ENCODE measurements at regions not wholly inside any gene's neighbourhood (a gene's known extent, or its start where the extent isn't known, plus 50 kb on each side); places are given as distances from the start of the nearest gene placed in this dataset.

DNA sequence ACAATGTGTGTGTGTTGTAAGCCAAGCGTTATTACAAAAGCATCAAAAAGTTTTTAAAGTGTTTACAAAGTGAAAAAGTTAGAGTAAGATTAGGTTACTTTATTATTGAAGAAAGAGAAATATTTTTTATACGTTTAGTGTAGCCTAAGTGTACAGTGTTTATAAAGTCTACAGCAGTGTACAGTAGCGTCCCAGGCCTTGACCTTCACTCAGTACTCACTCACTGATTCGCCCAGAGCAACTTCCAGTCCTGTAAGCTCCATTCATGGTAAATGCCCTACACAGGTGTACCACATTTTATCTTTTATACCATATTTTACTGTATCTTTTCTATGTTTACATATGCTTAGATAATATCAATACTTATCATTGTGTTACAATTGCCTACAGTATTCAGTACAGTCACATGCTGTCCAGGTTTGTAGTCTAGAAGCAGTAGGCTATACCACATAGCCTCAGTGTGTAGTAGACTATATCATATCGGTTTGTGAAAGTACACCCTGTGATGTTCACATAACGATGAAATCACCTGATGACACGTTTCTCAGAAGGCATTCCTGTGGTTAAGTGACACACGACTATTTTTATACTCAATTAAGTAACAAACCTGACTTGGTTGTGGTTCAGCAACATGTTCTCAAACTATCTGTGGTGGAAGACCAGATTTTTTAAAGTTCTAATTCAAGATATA is 152.0 kb upstream of the EDNRA start:
- no peak overlapping the region for H3K4me3 ChIP-seq (ENCODE audit: low read depth, low read length)
- TF ChIP-seq, protein P1, sequence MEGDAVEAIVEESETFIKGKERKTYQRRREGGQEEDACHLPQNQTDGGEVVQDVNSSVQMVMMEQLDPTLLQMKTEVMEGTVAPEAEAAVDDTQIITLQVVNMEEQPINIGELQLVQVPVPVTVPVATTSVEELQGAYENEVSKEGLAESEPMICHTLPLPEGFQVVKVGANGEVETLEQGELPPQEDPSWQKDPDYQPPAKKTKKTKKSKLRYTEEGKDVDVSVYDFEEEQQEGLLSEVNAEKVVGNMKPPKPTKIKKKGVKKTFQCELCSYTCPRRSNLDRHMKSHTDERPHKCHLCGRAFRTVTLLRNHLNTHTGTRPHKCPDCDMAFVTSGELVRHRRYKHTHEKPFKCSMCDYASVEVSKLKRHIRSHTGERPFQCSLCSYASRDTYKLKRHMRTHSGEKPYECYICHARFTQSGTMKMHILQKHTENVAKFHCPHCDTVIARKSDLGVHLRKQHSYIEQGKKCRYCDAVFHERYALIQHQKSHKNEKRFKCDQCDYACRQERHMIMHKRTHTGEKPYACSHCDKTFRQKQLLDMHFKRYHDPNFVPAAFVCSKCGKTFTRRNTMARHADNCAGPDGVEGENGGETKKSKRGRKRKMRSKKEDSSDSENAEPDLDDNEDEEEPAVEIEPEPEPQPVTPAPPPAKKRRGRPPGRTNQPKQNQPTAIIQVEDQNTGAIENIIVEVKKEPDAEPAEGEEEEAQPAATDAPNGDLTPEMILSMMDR (IDR thresholded peaks at IDR 0.05; ENCODE audit: low read depth, low read length) = no peak

GRCh38 chr4:147332091-147332490 is 148.8 kb upstream of the EDNRA start:
- TF ChIP-seq, protein P1 (IDR thresholded peaks at IDR 0.05; ENCODE audit: low read depth, low read length) = no peak
- no peak overlapping the region for H3K4me3 ChIP-seq (ENCODE audit: low read depth, low read length)

GRCh38 chr4:147334478-147334877 is 146.4 kb upstream of the EDNRA start:
- TF ChIP-seq, protein P1 (IDR thresholded peaks at IDR 0.05; ENCODE audit: low read depth, low read length) = no peak
- no peak overlapping the region for H3K4me3 ChIP-seq (ENCODE audit: low read depth, low read length)

DNA sequence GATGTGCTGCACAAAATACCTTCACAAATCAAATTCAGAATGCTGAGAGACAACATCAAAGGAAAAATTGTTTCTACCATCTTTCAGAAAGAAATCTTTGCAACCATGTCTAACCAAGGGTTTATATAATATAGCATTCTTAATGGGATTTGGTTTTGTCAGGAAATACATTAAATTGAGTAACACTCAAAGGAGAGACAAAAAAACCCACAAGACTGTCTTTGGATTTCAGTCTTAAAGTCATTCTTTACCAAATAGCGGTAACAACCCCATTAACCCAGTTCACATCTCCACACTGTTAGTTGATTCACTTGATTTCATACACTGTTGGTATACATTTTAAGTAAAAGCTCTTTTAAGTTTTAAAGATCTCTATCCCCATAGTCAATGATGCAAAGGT is 145.7 kb upstream of the EDNRA start:
- no peak overlapping the region for H3K4me3 ChIP-seq (ENCODE audit: low read depth, low read length)
- TF ChIP-seq, protein P1 (IDR thresholded peaks at IDR 0.05; ENCODE audit: low read depth, low read length) = no peak

DNA sequence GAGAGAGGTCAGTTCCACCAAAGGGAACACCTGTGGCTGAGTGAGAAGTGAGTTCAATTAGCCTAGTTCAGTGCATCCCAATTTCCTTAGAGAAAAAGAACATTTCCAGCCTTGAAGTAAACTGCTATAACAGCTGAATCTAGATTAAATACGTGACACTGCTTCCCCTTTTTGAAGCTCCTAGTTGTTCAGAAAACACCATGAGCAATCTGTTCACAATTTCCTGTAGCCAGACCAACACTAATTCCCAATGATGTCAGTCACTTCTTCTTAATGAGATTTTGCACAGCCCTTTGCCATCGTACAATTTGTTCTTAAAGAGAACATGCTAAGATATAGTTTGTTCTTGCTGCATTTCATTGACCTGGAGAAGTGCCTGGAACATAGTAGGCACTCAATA is 144.6 kb upstream of the EDNRA start:
- no peak overlapping the region for H3K4me3 ChIP-seq (ENCODE audit: low read depth, low read length)
- TF ChIP-seq, protein P1 (IDR thresholded peaks at IDR 0.05; ENCODE audit: low read depth, low read length) = no peak

- H3K4me3 ChIP-seq (ENCODE audit: low read depth, low read length) = no peak overlapping the region
- TF ChIP-seq, protein P1 (IDR thresholded peaks at IDR 0.05; ENCODE audit: low read depth, low read length) = no peak
Measured at GRCh38 chr4:147339100-147339499, 141.8 kb upstream of the EDNRA start.

DNA sequence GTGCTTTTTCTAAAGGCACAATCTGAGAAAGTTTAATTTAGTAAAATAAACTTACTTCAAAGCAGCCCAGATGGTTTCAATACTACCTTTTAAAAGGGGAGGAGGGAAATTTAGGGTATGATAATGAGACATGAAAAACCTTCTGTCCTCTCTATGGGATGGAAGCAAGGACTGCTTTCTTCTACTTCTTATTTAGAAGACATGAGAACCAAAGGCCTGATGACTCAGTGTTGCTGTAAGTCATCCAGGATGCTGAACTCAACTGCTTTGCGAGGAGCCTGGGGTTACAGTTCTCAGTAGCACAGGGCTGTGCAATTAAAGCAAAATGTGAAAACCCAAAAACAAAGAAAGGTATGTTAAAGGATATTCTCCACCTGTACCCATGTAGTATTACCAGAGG is 140.8 kb upstream of the EDNRA start:
- no peak overlapping the region for H3K4me3 ChIP-seq (ENCODE audit: low read depth, low read length)
- TF ChIP-seq, protein P1 (IDR thresholded peaks at IDR 0.05; ENCODE audit: low read depth, low read length) = no peak
